Neural progenitor cell (in vitro differentiated cells): ENCODE measurements at regions not wholly inside any gene's neighbourhood (a gene's known extent, or its start where the extent isn't known, plus 50 kb on each side); places are given as distances from the start of the nearest gene placed in this dataset.

Experiments used
- CTCF ChIP-seq: fragments of 200-600 bp; sonication (generic); IDR thresholded peaks from 2 replicates; pipeline ENCODE4 v1.5.1; 2017; ENCODE audit warnings: antibody characterized with exemption, mild to moderate bottlenecking
- EZH2 ChIP-seq: fragments of 200-600 bp; sonication (generic); IDR thresholded peaks from 2 replicates; pipeline ENCODE4 v1.6.1; 2017; ENCODE audit warnings: antibody characterized with exemption, mild to moderate bottlenecking, moderate library complexity
- EZH2phosphoT487 ChIP-seq: fragments of 200-600 bp; sonication (generic); IDR thresholded peaks from 2 replicates; pipeline ENCODE4 v1.6.1; 2017; ENCODE audit warnings: antibody characterized with exemption

- no peak for TF ChIP-seq CTCF
- TF ChIP-seq EZH2phosphoT487, result no peak
- TF ChIP-seq EZH2, result no peak
These were observed 294.8 kb upstream of the KLF6 start for GRCh38 chr10:4079803-4080202.
